SK-N-SH (cell line): ENCODE measurements at regions not wholly inside any gene's neighbourhood (a gene's known extent, or its start where the extent isn't known, plus 50 kb on each side); places are given as distances from the start of the nearest gene placed in this dataset.
A peak's percentile ranks its signal among the peaks of the same experiment; 100 is the strongest.
"Not testable (repeated sequence)": the region's sequence is repeated elsewhere in the genome, so short reads cannot be mapped to it uniquely, and the experiment has no call there.

Experiments
- CTCF ChIA-PET: fragments of 300-600, 350-600 bp; formaldehyde crosslinking; extraction: SDS; loops from one replicate; lab custom pipeline; 2021; lab: Yijun Ruan, JAX
- POLR2A ChIA-PET: fragments of 350-600 bp; sonication (Branson Sonifier 250); formaldehyde crosslinking; extraction: SDS; loops from one replicate; lab custom pipeline; 2020; ENCODE audit warnings: antibody characterized with exemption, inconsistent platforms; lab: Yijun Ruan, JAX
- DNase-seq: peaks from one replicate; pipeline ENCODE4 v3.0.0; 2012
- H2AFZ ChIP-seq: fragments of 200-600 bp; sonication (generic); 2 replicates; pipeline ENCODE4 v1.8.1; 2016; ENCODE audit warnings: antibody characterized with exemption, mild to moderate bottlenecking, low read depth
- H3F3A ChIP-seq: fragments of 200-600 bp; sonication (generic); replicated peaks from 2 replicates; pipeline ENCODE3; 2016; ENCODE audit warnings: antibody characterized with exemption, mild to moderate bottlenecking; ENCODE audit not compliant: insufficient read depth
- H3K27ac ChIP-seq, 2 experiments: fragments of 200-500 bp in 1 of 2; fragments of 200-600 bp in 1 of 2; sonication (Bioruptor generic) in 1 of 2; sonication (generic), shearing (Covaris generic) in 1 of 2; 2 replicates each; pipeline versions ENCODE4 v1.5.1 to v1.6.1; 2014 to 2016; ENCODE audit warnings: low read depth in 2 of 2, inconsistent platforms in 1 of 2, low read length in 1 of 2, mild to moderate bottlenecking in 1 of 2, mixed read lengths in 1 of 2
- H3K27me3 ChIP-seq: fragments of 200-600 bp; sonication (generic), shearing (Covaris generic); 2 replicates; pipeline ENCODE4 v1.6.1; 2016; ENCODE audit warnings: mixed run types; ENCODE audit not compliant: insufficient read depth
- H3K36me3 ChIP-seq, 2 experiments: fragments of 200-500 bp in 1 of 2; fragments of 200-600 bp in 1 of 2; sonication (Bioruptor generic) in 1 of 2; sonication (generic) in 1 of 2; replicated peaks in 1 of 2; 2 replicates each; pipeline versions ENCODE3 to v1.5.1; 2014 to 2016; ENCODE audit warnings: low read length in 1 of 2, mild to moderate bottlenecking in 1 of 2; ENCODE audit not compliant: insufficient read depth in 2 of 2, control insufficient read depth in 1 of 2
- H3K4me1 ChIP-seq, 2 experiments: fragments of 200-500 bp in 1 of 2; fragments of 200-600 bp in 1 of 2; sonication (Bioruptor generic) in 1 of 2; sonication (generic), shearing (Covaris generic) in 1 of 2; 2 replicates each; pipeline versions ENCODE4 v1.5.1 to v1.6.1; 2014 to 2016; ENCODE audit warnings: low read depth in 1 of 2, low read length in 1 of 2, mixed run types in 1 of 2; ENCODE audit not compliant: insufficient read depth in 2 of 2, control insufficient read depth in 1 of 2
- H3K4me2 ChIP-seq: fragments of 200-600 bp; sonication (generic), shearing (Covaris generic); 2 replicates; pipeline ENCODE4 v1.6.1; 2017; ENCODE audit warnings: mixed run types
- H3K4me3 ChIP-seq, 2 experiments: fragments of 200-500 bp in 1 of 2; fragments of 200-600 bp in 1 of 2; sonication (Bioruptor generic) in 1 of 2; sonication (generic), shearing (Covaris generic) in 1 of 2; 2 replicates each; pipeline versions ENCODE4 v1.5.1 to v1.8.1; 2014 to 2016; ENCODE audit warnings: low read depth in 2 of 2, inconsistent platforms in 1 of 2, low read length in 1 of 2, mild to moderate bottlenecking in 1 of 2, mixed read lengths in 1 of 2, moderate library complexity in 1 of 2
- H3K79me2 ChIP-seq: fragments of 200-600 bp; sonication (generic); 2 replicates; pipeline ENCODE4 v1.8.1; 2017; ENCODE audit warnings: mild to moderate bottlenecking; ENCODE audit not compliant: insufficient read depth
- H3K9ac ChIP-seq: fragments of 200-600 bp; sonication (generic); 2 replicates; pipeline ENCODE4 v1.6.1; 2017; ENCODE audit warnings: mixed run types
- H3K9me2 ChIP-seq: fragments of 200-600 bp; sonication (generic); 2 replicates; pipeline ENCODE4 v1.6.1; 2017; ENCODE audit warnings: mixed run types
- H3K9me3 ChIP-seq: fragments of 200-600 bp; sonication (generic); 2 replicates; pipeline ENCODE4 v1.6.1; 2017; ENCODE audit warnings: mixed run types, mild to moderate bottlenecking, moderate library complexity
- H4K20me1 ChIP-seq: fragments of 200-600 bp; sonication (generic); 2 replicates; pipeline ENCODE4 v1.6.1; 2017; ENCODE audit warnings: mild to moderate bottlenecking, mixed run types; ENCODE audit not compliant: insufficient read depth
- ELF1 ChIP-seq: IDR thresholded peaks from 2 replicates; pipeline ENCODE4 v1.4.0; 2012
- EP300 ChIP-seq, 2 experiments: IDR thresholded peaks; 2 replicates each; pipeline versions ENCODE4 v1.4.0 to v1.6.1; 2012; ENCODE audit warnings: borderline replicate concordance in 1 of 2, low read depth in 1 of 2, low read length in 1 of 2
- EZH2phosphoT487 ChIP-seq: fragments of 200-600 bp; sonication (generic); IDR thresholded peaks from 2 replicates; pipeline ENCODE4 v1.6.1; 2017; ENCODE audit warnings: low read depth, mixed run types, mild to moderate bottlenecking, antibody characterized with exemption, moderate library complexity, borderline replicate concordance
- FOSL2 ChIP-seq: IDR thresholded peaks from 2 replicates; pipeline ENCODE4 v1.4.0; 2012; ENCODE audit warnings: low read depth, mild to moderate bottlenecking, moderate library complexity, borderline replicate concordance
- FOXJ3 ChIP-seq: sonication (generic); formaldehyde crosslinking; IDR thresholded peaks from 2 replicates; pipeline ENCODE4 v1.5.1; 2020; ENCODE audit warnings: mild to moderate bottlenecking, missing genetic modification reagents
- GABPA ChIP-seq: IDR thresholded peaks from 2 replicates; pipeline ENCODE4 v1.4.0; 2012; ENCODE audit warnings: low read depth, mild to moderate bottlenecking
- JUND ChIP-seq: IDR thresholded peaks from 2 replicates; pipeline ENCODE4 v1.4.0; 2012
- MAX ChIP-seq: IDR thresholded peaks from 2 replicates; pipeline ENCODE4 v1.4.0; 2012; ENCODE audit warnings: low read depth
- MXI1 ChIP-seq: IDR thresholded peaks from 2 replicates; pipeline ENCODE4 v1.6.1; 2012; ENCODE audit warnings: mild to moderate bottlenecking, low read depth, low read length, improper control_type of control experiment
- NFIC ChIP-seq: IDR thresholded peaks from 2 replicates; pipeline ENCODE4 v1.4.0; 2012; ENCODE audit warnings: borderline replicate concordance
- NRF1 ChIP-seq: IDR thresholded peaks from 2 replicates; pipeline ENCODE4 v1.6.1; 2012; ENCODE audit warnings: low read depth, mild to moderate bottlenecking, low read length
- PBX3 ChIP-seq: IDR thresholded peaks from 2 replicates; pipeline ENCODE4; 2012
- RAD21 ChIP-seq: IDR thresholded peaks from 2 replicates; pipeline ENCODE4 v1.6.1; 2012; ENCODE audit warnings: mild to moderate bottlenecking, low read length
- RCOR1 ChIP-seq: fragments of 150-350 bp; IDR thresholded peaks from 2 replicates; pipeline ENCODE4 v1.6.1; 2017; ENCODE audit warnings: antibody characterized with exemption, low read length
- REST ChIP-seq: IDR thresholded peaks from 2 replicates; pipeline ENCODE4 v1.6.1; 2012; ENCODE audit warnings: mild to moderate bottlenecking, low read depth, low read length, moderate library complexity
- TCF12 ChIP-seq: IDR thresholded peaks from 2 replicates; pipeline ENCODE4 v1.4.0; 2012
- TEAD4 ChIP-seq: IDR thresholded peaks from 2 replicates; pipeline ENCODE4 v1.4.0; 2012; ENCODE audit warnings: mild to moderate bottlenecking, borderline replicate concordance; ENCODE audit not compliant: insufficient read depth
- YY1 ChIP-seq: IDR thresholded peaks from 2 replicates; pipeline ENCODE4 v1.4.0; 2012; ENCODE audit warnings: low read depth, mild to moderate bottlenecking
- ZBTB33 ChIP-seq: IDR thresholded peaks from 2 replicates; pipeline ENCODE4 v1.4.0; 2012; ENCODE audit warnings: low read depth, borderline replicate concordance
- WGBS: methylation state at CpG from one replicate; pipeline ENCODE4 v1.1.6; 2017; ENCODE audit warnings: low lambda C conversion rate; 5-methylcytosine and 5-hydroxymethylcytosine counted together

GRCh38 chr1:219323426-219323825, 149.7 kb downstream of the LYPLAL1 start:
- Histone ChIP-seq H3K9me2 (no peaks in the 10 kb centered on the region), H2AFZ (no peak overlapping the region), H3F3A (peaks cover 20% of the 10 kb centered on the region), H3K27ac (peak overlapping the region in 1 of 2 experiments; percentile 86; a peak in 2 of 4 replicates), H3K9me3 (no peaks in the 10 kb centered on the region), H3K4me2 (no peak overlapping the region), H3K79me2 (no peaks in the 10 kb centered on the region), H3K4me3 (no peak overlapping the region), H3K9ac (no peak overlapping the region), H3K27me3 (no peaks in the 10 kb centered on the region), H4K20me1 (no peaks in the 10 kb centered on the region), H3K36me3 (no peaks in the 10 kb centered on the region), H3K4me1 (peaks cover 0 to 23% of the 10 kb centered on the region in 2 experiments; a peak in 3 of 4 replicates)
- no peak for TF ChIP-seq FOSL2
- no peak for TF ChIP-seq TEAD4
- TF ChIP-seq EP300 (IDR thresholded peaks at IDR 0.05; ENCODE audit: borderline replicate concordance in 1 of 2, low read depth in 1 of 2, low read length in 1 of 2): no peak
- no peak for TF ChIP-seq YY1
- TF ChIP-seq ELF1: no peak
- TF ChIP-seq MAX: peak; percentile 41; the same call in 1 of the 2 replicates
- no peak for TF ChIP-seq FOXJ3 (CRISPR knock-in tag)
- 73% methylated on average over 3 of the region's 3 CpGs for WGBS
- CTCF ChIA-PET: interaction anchor here (1.2 kb wide), 1 partner anchor 993 kb away, joined by 3 read pairs; no protein-coding TSS in a partner anchor
- POLR2A ChIA-PET: no interaction called here
- no peak for DNase-seq

GRCh38 chr1:219322766-219323165, 149.1 kb downstream of the LYPLAL1 start:
- H3K27ac ChIP-seq: no peak overlapping the region
- TF ChIP-seq ZBTB33: no peak
- TF ChIP-seq GABPA: no peak
- TF ChIP-seq RCOR1: no peak
- no peak for TF ChIP-seq PBX3
- TF ChIP-seq MXI1: no peak
- no peak for TF ChIP-seq RAD21
- TF ChIP-seq FOSL2: no peak
- TF ChIP-seq NRF1: no peak
- TF ChIP-seq NFIC: no peak
- no peak for TF ChIP-seq TCF12
- no peak for TF ChIP-seq REST
- no peak for TF ChIP-seq EZH2phosphoT487
- no peak for TF ChIP-seq JUND
- H3K9ac ChIP-seq: no peak overlapping the region
- no peak overlapping the region for H3K4me2 ChIP-seq
- peaks cover 0 to 23% of the 10 kb centered on the region in 2 experiments; a peak in 3 of 4 replicates for H3K4me1 ChIP-seq
- no peaks in the 10 kb centered on the region for H3K79me2 ChIP-seq
- WGBS: 99% methylated on average over 3 of the region's 3 CpGs
- no peaks in the 10 kb centered on the region for H3K9me2 ChIP-seq
- CTCF ChIA-PET: no interaction called here
- no peaks in the 10 kb centered on the region for H3K9me3 ChIP-seq
- no peak overlapping the region for H3K4me3 ChIP-seq
- H2AFZ ChIP-seq: no peak overlapping the region
- no peaks in the 10 kb centered on the region for H3K36me3 ChIP-seq
- DNase-seq: no peak
- POLR2A ChIA-PET: no interaction called here
- peaks cover 20% of the 10 kb centered on the region for H3F3A ChIP-seq
- no peaks in the 10 kb centered on the region for H4K20me1 ChIP-seq
- no peaks in the 10 kb centered on the region for H3K27me3 ChIP-seq

- H3K9me2 ChIP-seq, H3K27ac ChIP-seq, H3K4me3 ChIP-seq, H3K9ac ChIP-seq, H4K20me1 ChIP-seq, H3K79me2 ChIP-seq, POLR2A ChIA-PET, DNase-seq, H3K27me3 ChIP-seq, H3K4me2 ChIP-seq, H2AFZ ChIP-seq: not testable (repeated sequence)
- H3K9me3 ChIP-seq: peaks cover 13% of the 10 kb centered on the region
- CTCF ChIA-PET: interaction anchor here (0.6 kb wide), 1 partner anchor 811 kb away, joined by 4 read pairs; no protein-coding TSS in a partner anchor
- 80% methylated on average over 5 of the region's 5 CpGs for WGBS
- H3F3A ChIP-seq: peaks cover 18% of the 10 kb centered on the region
- peaks cover 0 to 11% of the 10 kb centered on the region in 2 experiments for H3K36me3 ChIP-seq
- H3K4me1 ChIP-seq: peaks cover 0 to 20% of the 10 kb centered on the region in 2 experiments; a peak in 3 of 4 replicates
Measured at GRCh38 chr1:219320563-219320962, 146.9 kb downstream of the LYPLAL1 start.
